Mucosa of rectum (tissue), 2 donors: ENCODE measurements at regions not wholly inside any gene's neighbourhood (a gene's known extent, or its start where the extent isn't known, plus 50 kb on each side); places are given as distances from the start of the nearest gene placed in this dataset.

Experiments used
- H3K27ac ChIP-seq, 2 donors: one replicate each; pipeline ENCODE4 v1.7.0; 2013; ENCODE audit warnings: inconsistent platforms in 2 of 2, low read depth in 2 of 2, low read length in 2 of 2
- H3K27me3 ChIP-seq, 2 donors: one replicate each; pipeline ENCODE4 v1.7.0; 2013; ENCODE audit warnings: low read length in 2 of 2; ENCODE audit not compliant: control insufficient read depth in 2 of 2, insufficient read depth in 2 of 2
- H3K36me3 ChIP-seq, 2 donors: one replicate each; pipeline ENCODE4 v1.7.0; 2013; ENCODE audit warnings: low read length in 2 of 2; ENCODE audit not compliant: control insufficient read depth in 2 of 2, insufficient read depth in 2 of 2
- H3K4me1 ChIP-seq, 2 donors: one replicate each; pipeline ENCODE4 v1.7.0; 2013; ENCODE audit warnings: low read length in 2 of 2, mild to moderate bottlenecking in 1 of 2; ENCODE audit not compliant: control insufficient read depth in 2 of 2, insufficient read depth in 2 of 2
- H3K4me3 ChIP-seq, 2 donors: one replicate each; pipeline ENCODE4 v1.7.0; 2013; ENCODE audit warnings: low read length in 2 of 2
- H3K9ac ChIP-seq, 2 donors: one replicate each; pipeline ENCODE4 v1.7.0; 2013; ENCODE audit warnings: low read length in 2 of 2, low read depth in 1 of 2, mild to moderate bottlenecking in 1 of 2
- H3K9me3 ChIP-seq, 2 donors: one replicate each; pipeline ENCODE4 v1.7.0; 2013; ENCODE audit warnings: low read length in 2 of 2; ENCODE audit not compliant: control insufficient read depth in 2 of 2
- donor health status: healthy.
- donor health status: Normal muscosa, but diverticular disease.

- Histone ChIP-seq H3K4me3 (no peak overlapping the region), H3K36me3 (no peaks in the 10 kb centered on the region), H3K9me3 (no peaks in the 10 kb centered on the region), H3K27ac (no peak overlapping the region), H3K4me1 (peaks cover 2 to 3% of the 10 kb centered on the region in 2 donors), H3K27me3 (no peaks in the 10 kb centered on the region), H3K9ac (no peak overlapping the region)
Observed at GRCh38 chr4:23981328-23981727, 91.5 kb upstream of the PPARGC1A start.

GRCh38 chr4:23979534-23979933, 89.7 kb upstream of the PPARGC1A start:
- Histone ChIP-seq H3K4me3 (no peak overlapping the region), H3K36me3 (no peaks in the 10 kb centered on the region), H3K9ac (no peak overlapping the region), H3K27me3 (no peaks in the 10 kb centered on the region), H3K27ac (no peak overlapping the region), H3K9me3 (no peaks in the 10 kb centered on the region), H3K4me1 (peaks cover 2 to 4% of the 10 kb centered on the region in 2 donors)

GRCh38 chr4:23978002-23978401, 88.2 kb upstream of the PPARGC1A start:
- no peaks in the 10 kb centered on the region for H3K27me3 ChIP-seq

GRCh38 chr4:23976423-23976822, 86.6 kb upstream of the PPARGC1A start:
- no peak overlapping the region for H3K9ac ChIP-seq
- H3K4me1 ChIP-seq = peaks cover 2 to 10% of the 10 kb centered on the region in 2 donors
- no peak overlapping the region for H3K27ac ChIP-seq
- H3K36me3 ChIP-seq = no peaks in the 10 kb centered on the region
- no peaks in the 10 kb centered on the region for H3K9me3 ChIP-seq
- no peak overlapping the region for H3K4me3 ChIP-seq
- H3K27me3 ChIP-seq = no peaks in the 10 kb centered on the region

More at GRCh38 chr4:23978002-23978401, 88.2 kb upstream of the PPARGC1A start:
- no peaks in the 10 kb centered on the region for H3K36me3 ChIP-seq
- no peaks in the 10 kb centered on the region for H3K9me3 ChIP-seq
- no peak overlapping the region for H3K27ac ChIP-seq
- H3K9ac ChIP-seq = no peak overlapping the region
- H3K4me1 ChIP-seq = peaks cover 2 to 7% of the 10 kb centered on the region in 2 donors
- H3K4me3 ChIP-seq = no peak overlapping the region

- Histone ChIP-seq H3K36me3 (no peaks in the 10 kb centered on the region), H3K27ac (no peak overlapping the region), H3K27me3 (no peaks in the 10 kb centered on the region), H3K9ac (no peak overlapping the region), H3K4me1 (peaks cover 2 to 10% of the 10 kb centered on the region in 2 donors), H3K4me3 (no peak overlapping the region), H3K9me3 (no peaks in the 10 kb centered on the region)
Observed at GRCh38 chr4:23973308-23973855, 83.5 kb upstream of the PPARGC1A start.

GRCh38 chr4:23972805-23973204, 83.0 kb upstream of the PPARGC1A start:
- no peaks in the 10 kb centered on the region for H3K36me3 ChIP-seq
- peaks cover 2 to 10% of the 10 kb centered on the region in 2 donors for H3K4me1 ChIP-seq
- H3K9ac ChIP-seq = no peak overlapping the region
- no peak overlapping the region for H3K27ac ChIP-seq
- H3K27me3 ChIP-seq = no peaks in the 10 kb centered on the region
- H3K4me3 ChIP-seq = no peak overlapping the region
- H3K9me3 ChIP-seq = no peaks in the 10 kb centered on the region

GRCh38 chr4:23972187-23972586, 82.3 kb upstream of the PPARGC1A start:
- Histone ChIP-seq H3K4me1 (peaks cover 2 to 10% of the 10 kb centered on the region in 2 donors), H3K9me3 (no peaks in the 10 kb centered on the region), H3K36me3 (no peaks in the 10 kb centered on the region), H3K27me3 (no peaks in the 10 kb centered on the region), H3K4me3 (no peak overlapping the region), H3K27ac (no peak overlapping the region), H3K9ac (no peak overlapping the region)

GRCh38 chr4:23970201-23970850, 80.5 kb upstream of the PPARGC1A start:
- no peaks in the 10 kb centered on the region for H3K27me3 ChIP-seq
- H3K27ac ChIP-seq = no peak overlapping the region
- H3K36me3 ChIP-seq = no peaks in the 10 kb centered on the region
- H3K4me1 ChIP-seq = peaks cover 0 to 6% of the 10 kb centered on the region in 2 donors
- H3K9me3 ChIP-seq = no peaks in the 10 kb centered on the region
- H3K4me3 ChIP-seq = no peak overlapping the region
- H3K9ac ChIP-seq = no peak overlapping the region

- no peaks in the 10 kb centered on the region for H3K36me3 ChIP-seq
- peaks cover 0 to 6% of the 10 kb centered on the region in 2 donors for H3K4me1 ChIP-seq
- no peaks in the 10 kb centered on the region for H3K27me3 ChIP-seq
- H3K9me3 ChIP-seq = no peaks in the 10 kb centered on the region
- no peak overlapping the region for H3K4me3 ChIP-seq
- H3K27ac ChIP-seq = no peak overlapping the region
- H3K9ac ChIP-seq = no peak overlapping the region
Observed at GRCh38 chr4:23969635-23970145, 79.8 kb upstream of the PPARGC1A start.

- H3K9me3 ChIP-seq = no peaks in the 10 kb centered on the region
- H3K27ac ChIP-seq = no peak overlapping the region
- H3K4me3 ChIP-seq = no peak overlapping the region
- no peaks in the 10 kb centered on the region for H3K36me3 ChIP-seq
- H3K9ac ChIP-seq = no peak overlapping the region
- no peaks in the 10 kb centered on the region for H3K27me3 ChIP-seq
- H3K4me1 ChIP-seq = no peaks in the 10 kb centered on the region
Observed at GRCh38 chr4:23967281-23967680, 77.4 kb upstream of the PPARGC1A start.
